CD14-positive monocyte (primary cell): ENCODE measurements at regions not wholly inside any gene's neighbourhood (a gene's known extent, or its start where the extent isn't known, plus 50 kb on each side); places are given as distances from the start of the nearest gene placed in this dataset.

ENCODE experiments used
- DNase-seq, 3 donors: peaks; one replicate each; pipeline ENCODE4 v3.0.0-alpha.2; 2011 to 2022
- H2AFZ ChIP-seq: 2 replicates; pipeline ENCODE4 v1.6.0; 2012; ENCODE audit warnings: mild to moderate bottlenecking, low read depth, low read length, inconsistent platforms; ENCODE audit not compliant: insufficient read depth, poor library complexity, severe bottlenecking
- H3K27ac ChIP-seq, 2 donors: 1 replicate in 1 of 2; 2 replicates in 1 of 2; pipeline ENCODE4 v1.5.1; 2012 to 2013; ENCODE audit warnings: low read length in 2 of 2, control low read depth in 1 of 2, inconsistent platforms in 1 of 2, low read depth in 1 of 2, mild to moderate bottlenecking in 1 of 2
- H3K27me3 ChIP-seq, 2 donors: one replicate each; pipeline versions ENCODE4 v1.6.0 to v1.6.1; 2011 to 2013; ENCODE audit warnings: low read length in 2 of 2; ENCODE audit not compliant: control insufficient read depth in 2 of 2, insufficient read depth in 2 of 2
- H3K36me3 ChIP-seq, 2 donors: replicated peaks in 1 of 2; 1 replicate in 1 of 2; 2 replicates in 1 of 2; pipeline versions ENCODE4 v1.5.1 to v1.6.1; 2012 to 2013; ENCODE audit warnings: low read length in 2 of 2, control low read depth in 1 of 2, inconsistent platforms in 1 of 2, mild to moderate bottlenecking in 1 of 2; ENCODE audit not compliant: insufficient read depth in 2 of 2, control insufficient read depth in 1 of 2
- H3K4me1 ChIP-seq, 2 donors: 1 replicate in 1 of 2; 2 replicates in 1 of 2; pipeline versions ENCODE4 v1.5.1 to v1.6.1; 2012 to 2013; ENCODE audit warnings: low read length in 2 of 2, control low read depth in 1 of 2, inconsistent platforms in 1 of 2, mild to moderate bottlenecking in 1 of 2, moderate library complexity in 1 of 2; ENCODE audit not compliant: insufficient read depth in 2 of 2, control insufficient read depth in 1 of 2
- H3K4me2 ChIP-seq: replicated peaks from 2 replicates; pipeline ENCODE3; 2012; ENCODE audit warnings: low read length, moderate library complexity, mild to moderate bottlenecking; ENCODE audit not compliant: poor library complexity, severe bottlenecking; ENCODE audit errors: extremely low read depth
- H3K4me3 ChIP-seq, 3 experiments: fragments of 200-600 bp in 1 of 3; sonication (generic) in 1 of 3; replicated peaks in 1 of 3; 1 replicate in 2 of 3; 2 replicates in 1 of 3; pipeline ENCODE4 v1.5.1; 2011 to 2013; ENCODE audit warnings: low read length in 3 of 3, mild to moderate bottlenecking in 3 of 3, control low read depth in 2 of 3, low read depth in 2 of 3, inconsistent platforms in 1 of 3, moderate library complexity in 1 of 3
- H3K79me2 ChIP-seq: 2 replicates; pipeline ENCODE4 v1.6.0; 2012; ENCODE audit warnings: mild to moderate bottlenecking, control low read depth, inconsistent platforms, low read length, moderate library complexity; ENCODE audit not compliant: insufficient read depth
- H3K9ac ChIP-seq: 2 replicates; pipeline ENCODE4 v1.6.0; 2017; ENCODE audit warnings: low read length, mild to moderate bottlenecking; ENCODE audit not compliant: insufficient read depth, poor library complexity, severe bottlenecking
- H3K9me3 ChIP-seq, 2 donors: replicated peaks in 1 of 2; 1 replicate in 1 of 2; 2 replicates in 1 of 2; pipeline versions ENCODE4 v1.5.1 to v1.6.1; 2012 to 2013; ENCODE audit warnings: low read length in 2 of 2, control low read depth in 1 of 2; ENCODE audit not compliant: control insufficient read depth in 1 of 2, insufficient read depth in 1 of 2
- H4K20me1 ChIP-seq: 2 replicates; pipeline ENCODE4 v1.6.0; 2012; ENCODE audit warnings: mild to moderate bottlenecking, low read length, control low read depth, moderate library complexity; ENCODE audit not compliant: insufficient read depth
- H3K27ac Mint-ChIP-seq, 7 donors: one replicate each; pipeline ENCODE4 v1.8.0; 2020; ENCODE audit warnings: mild to moderate bottlenecking in 7 of 7, mixed read lengths in 7 of 7, moderate library complexity in 6 of 7, inconsistent platforms in 2 of 7
- H3K27me3 Mint-ChIP-seq, 3 donors: one replicate each; pipeline ENCODE4 v1.8.0; 2021 to 2022; ENCODE audit warnings: low read depth in 3 of 3, mild to moderate bottlenecking in 3 of 3, mixed read lengths in 3 of 3, moderate library complexity in 3 of 3, inconsistent platforms in 1 of 3
- H3K36me3 Mint-ChIP-seq, 2 donors: one replicate each; pipeline ENCODE4 v1.8.0; 2020; ENCODE audit warnings: mixed read lengths in 2 of 2, inconsistent platforms in 1 of 2, mild to moderate bottlenecking in 1 of 2
- H3K4me1 Mint-ChIP-seq: one replicate; pipeline ENCODE4 v1.8.0; 2020; ENCODE audit warnings: mild to moderate bottlenecking, mixed read lengths
- H3K4me3 Mint-ChIP-seq, 2 donors: one replicate each; pipeline ENCODE4 v1.8.0; 2020; ENCODE audit warnings: mild to moderate bottlenecking in 2 of 2, mixed read lengths in 2 of 2, moderate library complexity in 1 of 2
- H3K9me3 Mint-ChIP-seq, 7 donors: one replicate each; pipeline ENCODE4 v1.8.0; 2020 to 2022; ENCODE audit warnings: mixed read lengths in 7 of 7, mild to moderate bottlenecking in 6 of 7, moderate library complexity in 6 of 7, inconsistent platforms in 2 of 7
- WGBS: methylation state at CpG from one replicate; pipeline ENCODE4 v1.1.5; 2013; ENCODE audit warnings: missing lambda C conversion rate; ENCODE audit not compliant: insufficient coverage; 5-methylcytosine and 5-hydroxymethylcytosine counted together
- intact Hi-C, 2 donors: fragments of 100-400 bp; cut with micrococcal nuclease; formaldehyde crosslinking; loops; one replicate each; pipeline versions ENCODE4 v1.15.0 to v1.15.1; 2023
- TF ChIP-seq, protein P1 (sequence below): fragments of 200-600 bp; IDR thresholded peaks from one replicate; pipeline ENCODE4 v1.8.0; 2022; ENCODE audit warnings: antibody characterized with exemption, mild to moderate bottlenecking

- Histone ChIP-seq H3K27me3 (peaks cover 0 to 3% of the 10 kb centered on the region in 2 donors), H3K4me1 (no peaks in the 10 kb centered on the region), H3K4me2 (no peak overlapping the region), H4K20me1 (no peaks in the 10 kb centered on the region), H3K27ac (no peak overlapping the region), H3K9ac (no peak overlapping the region), H2AFZ (no peak overlapping the region), H3K36me3 (no peaks in the 10 kb centered on the region), H3K9me3 (peaks cover 0 to 5% of the 10 kb centered on the region in 2 donors), H3K79me2 (no peaks in the 10 kb centered on the region), H3K4me3 (no peak overlapping the region)
- Mint-ChIP-seq H3K9me3 (peaks cover 0 to 7% (median 2%) of the 10 kb centered on the region in 7 donors), H3K27me3 (peaks cover 14 to 28% (median 25%) of the 10 kb centered on the region in 3 donors), H3K36me3 (no peaks in the 10 kb centered on the region), H3K4me1 (no peaks in the 10 kb centered on the region), H3K4me3 (no peak overlapping the region), H3K27ac (no peak overlapping the region)
- TF ChIP-seq, protein P1, sequence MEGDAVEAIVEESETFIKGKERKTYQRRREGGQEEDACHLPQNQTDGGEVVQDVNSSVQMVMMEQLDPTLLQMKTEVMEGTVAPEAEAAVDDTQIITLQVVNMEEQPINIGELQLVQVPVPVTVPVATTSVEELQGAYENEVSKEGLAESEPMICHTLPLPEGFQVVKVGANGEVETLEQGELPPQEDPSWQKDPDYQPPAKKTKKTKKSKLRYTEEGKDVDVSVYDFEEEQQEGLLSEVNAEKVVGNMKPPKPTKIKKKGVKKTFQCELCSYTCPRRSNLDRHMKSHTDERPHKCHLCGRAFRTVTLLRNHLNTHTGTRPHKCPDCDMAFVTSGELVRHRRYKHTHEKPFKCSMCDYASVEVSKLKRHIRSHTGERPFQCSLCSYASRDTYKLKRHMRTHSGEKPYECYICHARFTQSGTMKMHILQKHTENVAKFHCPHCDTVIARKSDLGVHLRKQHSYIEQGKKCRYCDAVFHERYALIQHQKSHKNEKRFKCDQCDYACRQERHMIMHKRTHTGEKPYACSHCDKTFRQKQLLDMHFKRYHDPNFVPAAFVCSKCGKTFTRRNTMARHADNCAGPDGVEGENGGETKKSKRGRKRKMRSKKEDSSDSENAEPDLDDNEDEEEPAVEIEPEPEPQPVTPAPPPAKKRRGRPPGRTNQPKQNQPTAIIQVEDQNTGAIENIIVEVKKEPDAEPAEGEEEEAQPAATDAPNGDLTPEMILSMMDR, result no peak
- intact Hi-C loops, result no loop called here
- no peak for DNase-seq
- 65% methylated on average over 3 of the region's 3 CpGs for WGBS
Observed at GRCh38 chr11:44471603-44472002, 93.9 kb upstream of the CD82 start.

- peaks cover 18 to 28% (median 27%) of the 10 kb centered on the region in 3 donors for H3K27me3 Mint-ChIP-seq
- intact Hi-C loops, result no loop called here
Observed at GRCh38 chr11:44472916-44473315, 92.5 kb upstream of the CD82 start.

More at GRCh38 chr11:44472916-44473315, 92.5 kb upstream of the CD82 start:
- peaks cover 0 to 14% (median 2%) of the 10 kb centered on the region in 7 donors for H3K9me3 Mint-ChIP-seq
- no peaks in the 10 kb centered on the region for H3K4me1 Mint-ChIP-seq
- no peak for DNase-seq
- peaks cover 0 to 3% of the 10 kb centered on the region in 2 donors for H3K27me3 ChIP-seq
- no peaks in the 10 kb centered on the region for H3K79me2 ChIP-seq
- H3K27ac ChIP-seq, result no peak overlapping the region
- H3K4me3 Mint-ChIP-seq, result no peak overlapping the region
- no peaks in the 10 kb centered on the region for H3K36me3 Mint-ChIP-seq
- no peak overlapping the region for H3K27ac Mint-ChIP-seq
- H3K9ac ChIP-seq, result no peak overlapping the region
- no peaks in the 10 kb centered on the region for H3K36me3 ChIP-seq
- no peaks in the 10 kb centered on the region for H3K4me1 ChIP-seq
- H3K4me3 ChIP-seq, result no peak overlapping the region
- no peak overlapping the region for H3K4me2 ChIP-seq
- H4K20me1 ChIP-seq, result no peaks in the 10 kb centered on the region
- H2AFZ ChIP-seq, result no peak overlapping the region
- TF ChIP-seq, protein P1, result no peak
- H3K9me3 ChIP-seq, result no peaks in the 10 kb centered on the region
- WGBS, result 63% methylated on average over 3 of the region's 4 CpGs
